ENCODE measurements at regions not wholly inside any gene's neighbourhood (a gene's known extent, or its start where the extent isn't known, plus 50 kb on each side); places are given as distances from the start of the nearest gene placed in this dataset.

GRCh38 chr17:65459677-65460347, 101.6 kb downstream of the AXIN2 start:
- no peak overlapping the region for H3K4me3 ChIP-seq (ENCODE audit: low read depth in 1 of 2, low read length in 2 of 2)
- H3K4me1 ChIP-seq (ENCODE audit: control insufficient read depth in 2 of 2, insufficient read depth in 2 of 2, low read length in 1 of 2): peaks cover 0 to 2% of the 10 kb centered on the region in 2 donors
- no peaks in the 10 kb centered on the region for H3K27me3 ChIP-seq (ENCODE audit: control insufficient read depth in 1 of 2, insufficient read depth in 2 of 2, low read length in 2 of 2)
- no peak overlapping the region for H3K27ac ChIP-seq (ENCODE audit: low read depth in 2 of 2, low read length in 1 of 2)
- no peaks in the 10 kb centered on the region for H3K9me3 ChIP-seq (ENCODE audit: control insufficient read depth in 2 of 2, insufficient read depth in 1 of 2, low read depth in 1 of 2, low read length in 1 of 2)
- 63 to 68% methylated on average over 15 of the region's 15 CpGs for WGBS, 2 donors
- no peaks in the 10 kb centered on the region for H3K36me3 ChIP-seq (ENCODE audit: control insufficient read depth in 2 of 2, insufficient read depth in 2 of 2, low read length in 1 of 2)

GRCh38 chr17:65457635-65458257, 103.7 kb downstream of the AXIN2 start:
- Histone ChIP-seq H3K4me3 (ENCODE audit: low read depth in 1 of 2, low read length in 2 of 2) (no peak overlapping the region), H3K36me3 (ENCODE audit: control insufficient read depth in 2 of 2, insufficient read depth in 2 of 2, low read length in 1 of 2) (no peaks in the 10 kb centered on the region), H3K27ac (ENCODE audit: low read depth in 2 of 2, low read length in 1 of 2) (no peak overlapping the region), H3K27me3 (ENCODE audit: control insufficient read depth in 1 of 2, insufficient read depth in 2 of 2, low read length in 2 of 2) (no peaks in the 10 kb centered on the region), H3K4me1 (ENCODE audit: control insufficient read depth in 2 of 2, insufficient read depth in 2 of 2, low read length in 1 of 2) (peaks cover 0 to 2% of the 10 kb centered on the region in 2 donors), H3K9me3 (ENCODE audit: control insufficient read depth in 2 of 2, insufficient read depth in 1 of 2, low read depth in 1 of 2, low read length in 1 of 2) (no peaks in the 10 kb centered on the region)
- 82 to 86% methylated on average over 11 of the region's 11 CpGs for WGBS, 2 donors

DNA sequence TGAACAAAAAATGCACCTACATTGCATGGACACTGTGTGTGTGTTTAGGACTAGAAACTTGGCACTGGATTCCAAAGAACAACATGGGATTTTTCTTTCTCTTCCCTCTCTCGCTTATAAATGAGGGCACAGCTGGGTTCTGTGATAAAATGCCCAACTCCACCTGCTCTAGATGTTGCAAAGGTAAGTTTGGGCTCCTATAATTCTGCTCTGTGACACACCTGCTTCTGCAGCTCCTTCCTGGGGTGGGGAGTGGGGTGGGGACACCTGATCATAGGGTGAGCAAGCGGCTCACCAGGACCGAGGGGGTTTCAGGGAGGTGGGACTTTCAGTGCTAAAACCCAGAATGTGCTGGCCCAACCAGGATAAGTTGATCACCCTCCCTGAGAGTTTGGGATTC, 104.3 kb downstream of the AXIN2 start:
- 68 to 77% methylated on average over 3 of the region's 3 CpGs for whole genome bisulfite sequencing, 2 donors
- Histone ChIP-seq H3K9me3 (ENCODE audit: control insufficient read depth in 2 of 2, insufficient read depth in 1 of 2, low read depth in 1 of 2, low read length in 1 of 2) (no peaks in the 10 kb centered on the region), H3K36me3 (ENCODE audit: control insufficient read depth in 2 of 2, insufficient read depth in 2 of 2, low read length in 1 of 2) (no peaks in the 10 kb centered on the region), H3K27me3 (ENCODE audit: control insufficient read depth in 1 of 2, insufficient read depth in 2 of 2, low read length in 2 of 2) (no peaks in the 10 kb centered on the region), H3K27ac (ENCODE audit: low read depth in 2 of 2, low read length in 1 of 2) (no peak overlapping the region), H3K4me1 (ENCODE audit: control insufficient read depth in 2 of 2, insufficient read depth in 2 of 2, low read length in 1 of 2) (peaks cover 0 to 2% of the 10 kb centered on the region in 2 donors), H3K4me3 (ENCODE audit: low read depth in 1 of 2, low read length in 2 of 2) (no peak overlapping the region)

DNA sequence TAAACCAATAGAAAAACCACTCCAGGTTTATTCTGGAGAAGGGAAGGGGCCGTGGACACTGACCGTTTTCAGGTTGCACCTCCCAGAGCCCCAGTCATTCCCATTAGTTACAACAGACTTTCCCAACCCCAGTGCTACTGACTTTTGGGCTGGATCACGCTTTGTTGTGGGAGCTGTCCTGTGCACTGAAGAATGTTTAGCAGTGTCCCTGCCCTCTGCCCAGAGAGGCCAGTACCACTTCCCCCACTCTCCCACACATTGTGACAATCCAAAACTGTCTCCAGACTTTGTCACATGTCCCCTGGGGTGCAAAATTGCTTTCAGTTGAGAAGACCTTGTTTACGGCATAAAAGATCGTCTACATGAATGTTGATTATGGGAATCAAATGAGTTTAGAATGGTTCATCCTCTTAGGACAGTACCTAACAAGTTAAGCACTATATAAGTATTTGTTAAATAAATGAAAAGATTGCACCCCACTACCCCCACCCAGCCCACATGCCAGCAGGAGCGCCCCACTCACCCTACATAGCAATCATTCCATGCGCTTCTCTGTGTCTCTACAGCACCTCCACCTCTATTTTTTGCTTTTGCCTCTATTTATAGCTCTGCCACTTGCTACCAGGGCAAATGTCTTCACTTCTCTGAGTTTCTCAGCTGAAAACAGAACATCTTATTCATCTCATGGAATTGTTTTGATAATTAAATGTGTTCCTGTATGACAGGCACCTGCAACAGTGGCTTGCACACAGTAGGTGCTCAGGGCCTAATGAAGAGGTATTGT, 104.9 kb downstream of the AXIN2 start:
- Histone ChIP-seq H3K4me3 (ENCODE audit: low read depth in 1 of 2, low read length in 2 of 2) (no peak overlapping the region), H3K4me1 (ENCODE audit: control insufficient read depth in 2 of 2, insufficient read depth in 2 of 2, low read length in 1 of 2) (peaks cover 0 to 2% of the 10 kb centered on the region in 2 donors), H3K27me3 (ENCODE audit: control insufficient read depth in 1 of 2, insufficient read depth in 2 of 2, low read length in 2 of 2) (no peaks in the 10 kb centered on the region), H3K9me3 (ENCODE audit: control insufficient read depth in 2 of 2, insufficient read depth in 1 of 2, low read depth in 1 of 2, low read length in 1 of 2) (no peaks in the 10 kb centered on the region), H3K27ac (ENCODE audit: low read depth in 2 of 2, low read length in 1 of 2) (no peak overlapping the region), H3K36me3 (ENCODE audit: control insufficient read depth in 2 of 2, insufficient read depth in 2 of 2, low read length in 1 of 2) (no peaks in the 10 kb centered on the region)
- WGBS, 2 donors: 68 to 69% methylated on average over 7 of the region's 7 CpGs

GRCh38 chr17:65455972-65456343, 105.5 kb downstream of the AXIN2 start:
- no peak overlapping the region for H3K27ac ChIP-seq (ENCODE audit: low read depth in 2 of 2, low read length in 1 of 2)
- H3K4me3 ChIP-seq (ENCODE audit: low read depth in 1 of 2, low read length in 2 of 2): no peak overlapping the region
- 30 to 34% methylated on average over 7 of the region's 7 CpGs for WGBS, 2 donors
- H3K36me3 ChIP-seq (ENCODE audit: control insufficient read depth in 2 of 2, insufficient read depth in 2 of 2, low read length in 1 of 2): no peaks in the 10 kb centered on the region
- peaks cover 0 to 2% of the 10 kb centered on the region in 2 donors for H3K4me1 ChIP-seq (ENCODE audit: control insufficient read depth in 2 of 2, insufficient read depth in 2 of 2, low read length in 1 of 2)
- no peaks in the 10 kb centered on the region for H3K9me3 ChIP-seq (ENCODE audit: control insufficient read depth in 2 of 2, insufficient read depth in 1 of 2, low read depth in 1 of 2, low read length in 1 of 2)
- no peaks in the 10 kb centered on the region for H3K27me3 ChIP-seq (ENCODE audit: control insufficient read depth in 1 of 2, insufficient read depth in 2 of 2, low read length in 2 of 2)

- 78 to 80% methylated on average over 11 of the region's 11 CpGs for WGBS, 2 donors
- Histone ChIP-seq H3K36me3 (ENCODE audit: control insufficient read depth in 2 of 2, insufficient read depth in 2 of 2, low read length in 1 of 2) (no peaks in the 10 kb centered on the region), H3K4me3 (ENCODE audit: low read depth in 1 of 2, low read length in 2 of 2) (no peak overlapping the region), H3K4me1 (ENCODE audit: control insufficient read depth in 2 of 2, insufficient read depth in 2 of 2, low read length in 1 of 2) (peaks cover 0 to 2% of the 10 kb centered on the region in 2 donors), H3K27ac (ENCODE audit: low read depth in 2 of 2, low read length in 1 of 2) (no peak overlapping the region), H3K9me3 (ENCODE audit: control insufficient read depth in 2 of 2, insufficient read depth in 1 of 2, low read depth in 1 of 2, low read length in 1 of 2) (no peaks in the 10 kb centered on the region), H3K27me3 (ENCODE audit: control insufficient read depth in 1 of 2, insufficient read depth in 2 of 2, low read length in 2 of 2) (no peaks in the 10 kb centered on the region)
These were observed 106.1 kb downstream of the AXIN2 start for GRCh38 chr17:65455154-65455971.

DNA sequence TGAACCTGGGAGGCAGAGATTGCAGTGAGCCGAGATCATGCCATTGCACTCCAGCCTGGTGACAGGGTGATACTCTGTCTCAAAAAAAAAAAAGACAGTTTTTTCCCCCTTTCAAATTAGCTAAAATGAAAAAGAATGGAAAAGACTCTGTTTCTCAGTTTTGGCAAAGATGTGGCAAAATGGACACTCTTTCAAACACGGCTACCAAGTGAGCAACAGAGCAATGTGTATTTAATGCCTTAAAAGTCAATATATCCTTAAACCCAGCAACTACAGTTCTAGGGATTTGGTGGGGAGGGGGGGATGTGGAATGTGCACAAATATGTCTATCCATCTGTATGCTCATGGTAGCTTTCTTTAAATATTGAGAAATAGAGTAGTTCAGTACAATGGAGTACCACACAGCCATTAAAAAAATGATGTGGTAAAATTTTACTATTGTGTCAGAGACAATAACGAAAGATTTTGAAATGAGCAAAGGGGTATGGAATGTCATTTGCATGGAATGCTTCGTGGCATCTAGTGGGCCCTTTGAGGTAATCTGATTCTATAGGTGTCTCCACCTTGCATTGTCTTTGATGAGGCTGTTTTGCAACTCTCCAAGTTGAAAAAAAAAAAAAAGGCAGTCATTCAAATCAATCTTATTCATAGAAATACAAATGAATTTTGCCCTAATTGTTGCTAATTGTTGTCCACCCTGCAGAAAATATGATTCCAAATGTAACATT, 108.1 kb downstream of the AXIN2 start:
- H3K36me3 ChIP-seq (ENCODE audit: control insufficient read depth in 2 of 2, insufficient read depth in 2 of 2, low read length in 1 of 2): no peaks in the 10 kb centered on the region
- no peak overlapping the region for H3K27ac ChIP-seq (ENCODE audit: low read depth in 2 of 2, low read length in 1 of 2)
- peaks cover 0 to 2% of the 10 kb centered on the region in 2 donors for H3K4me1 ChIP-seq (ENCODE audit: control insufficient read depth in 2 of 2, insufficient read depth in 2 of 2, low read length in 1 of 2)
- H3K27me3 ChIP-seq (ENCODE audit: control insufficient read depth in 1 of 2, insufficient read depth in 2 of 2, low read length in 2 of 2): no peaks in the 10 kb centered on the region
- 78 to 81% methylated on average over 4 of the region's 4 CpGs for WGBS, 2 donors
- H3K4me3 ChIP-seq (ENCODE audit: low read depth in 1 of 2, low read length in 2 of 2): no peak overlapping the region
- H3K9me3 ChIP-seq (ENCODE audit: control insufficient read depth in 2 of 2, insufficient read depth in 1 of 2, low read depth in 1 of 2, low read length in 1 of 2): no peaks in the 10 kb centered on the region

GRCh38 chr17:65449495-65449894, 112.0 kb downstream of the AXIN2 start:
- H3K4me1 ChIP-seq (ENCODE audit: control insufficient read depth in 2 of 2, insufficient read depth in 2 of 2, low read length in 1 of 2): no peaks in the 10 kb centered on the region
- H3K36me3 ChIP-seq (ENCODE audit: control insufficient read depth in 2 of 2, insufficient read depth in 2 of 2, low read length in 1 of 2): no peaks in the 10 kb centered on the region
- peaks cover 0 to 4% of the 10 kb centered on the region in 2 donors for H3K27me3 ChIP-seq (ENCODE audit: control insufficient read depth in 1 of 2, insufficient read depth in 2 of 2, low read length in 2 of 2)
- H3K27ac ChIP-seq (ENCODE audit: low read depth in 2 of 2, low read length in 1 of 2): no peak overlapping the region
- no peaks in the 10 kb centered on the region for H3K9me3 ChIP-seq (ENCODE audit: control insufficient read depth in 2 of 2, insufficient read depth in 1 of 2, low read depth in 1 of 2, low read length in 1 of 2)
- WGBS, 2 donors: 74 to 79% methylated on average over 4 of the region's 4 CpGs
- no peak overlapping the region for H3K4me3 ChIP-seq (ENCODE audit: low read depth in 1 of 2, low read length in 2 of 2)

GRCh38 chr17:65447823-65448222, 113.6 kb downstream of the AXIN2 start:
- Histone ChIP-seq H3K9me3 (ENCODE audit: control insufficient read depth in 2 of 2, insufficient read depth in 1 of 2, low read depth in 1 of 2, low read length in 1 of 2) (no peaks in the 10 kb centered on the region), H3K27ac (ENCODE audit: low read depth in 2 of 2, low read length in 1 of 2) (no peak overlapping the region), H3K4me1 (ENCODE audit: control insufficient read depth in 2 of 2, insufficient read depth in 2 of 2, low read length in 1 of 2) (no peaks in the 10 kb centered on the region), H3K4me3 (ENCODE audit: low read depth in 1 of 2, low read length in 2 of 2) (no peak overlapping the region), H3K27me3 (ENCODE audit: control insufficient read depth in 1 of 2, insufficient read depth in 2 of 2, low read length in 2 of 2) (peaks cover 0 to 4% of the 10 kb centered on the region in 2 donors), H3K36me3 (ENCODE audit: control insufficient read depth in 2 of 2, insufficient read depth in 2 of 2, low read length in 1 of 2) (no peaks in the 10 kb centered on the region)
- WGBS, 2 donors: 0 to 19% methylated on average over 2 of the region's 2 CpGs

All from esophagus (tissue), 2 donors.